ENCODE measurements at regions not wholly inside any gene's neighbourhood (a gene's known extent, or its start where the extent isn't known, plus 50 kb on each side); places are given as distances from the start of the nearest gene placed in this dataset.

GRCh38 chr2:33891616-33892015 lies 292.5 kb upstream of the FAM98A start:
- TF ChIP-seq YY1 (tag by site-specific recombination; IDR thresholded peaks at IDR 0.05): no peak
- TF ChIP-seq CTCF (tag by site-specific recombination; IDR thresholded peaks at IDR 0.05): no peak
- TF ChIP-seq PRDM6 (tag by site-specific recombination; IDR thresholded peaks at IDR 0.05): no peak
- no peak for TF ChIP-seq ZNF670 (tag by site-specific recombination; IDR thresholded peaks at IDR 0.05; ENCODE audit: low read depth)
- TF ChIP-seq ZSCAN16 (tag by site-specific recombination; IDR thresholded peaks at IDR 0.05): no peak
- TF ChIP-seq ZNF664 (tag by site-specific recombination; IDR thresholded peaks at IDR 0.05): no peak
- no peak for TF ChIP-seq ZBTB21 (tag by site-specific recombination; IDR thresholded peaks at IDR 0.05)
- no peak for TF ChIP-seq ZNF24 (tag by site-specific recombination; IDR thresholded peaks at IDR 0.05)
- TF ChIP-seq ZFP3 (tag by site-specific recombination; IDR thresholded peaks at IDR 0.05; ENCODE audit: low read depth): no peak
- no peak for TF ChIP-seq ZNF660 (tag by site-specific recombination; IDR thresholded peaks at IDR 0.05)
- TF ChIP-seq ATF2 (tag by site-specific recombination; IDR thresholded peaks at IDR 0.05; ENCODE audit: low read depth): no peak
- no peak for TF ChIP-seq SALL2 (tag by site-specific recombination; IDR thresholded peaks at IDR 0.05; ENCODE audit: borderline replicate concordance)

Data from HEK293 (cell line).